Activated CD4-positive, alpha-beta T cell treated with anti-CD3 and anti-CD28 coated beads for 36 hours (primary cell): ENCODE measurements at regions not wholly inside any gene's neighbourhood (a gene's known extent, or its start where the extent isn't known, plus 50 kb on each side); places are given as distances from the start of the nearest gene placed in this dataset.

ENCODE experiments used
- ATAC-seq: fragments of 200-7000 bp; cut with Tn5 transposase; one replicate; pipeline ENCODE4 v1.10.0; 2021; ENCODE audit warnings: mild to moderate bottlenecking, moderate library complexity
- CTCF ChIA-PET: fragments of 350-600 bp; sonication (Branson Sonifier 250); formaldehyde crosslinking; loops from one replicate; lab custom pipeline; 2021; ENCODE audit warnings: antibody characterized with exemption; lab: Charles Lee
- POLR2A ChIA-PET: fragments of 350-600 bp; sonication (Branson Sonifier 250); formaldehyde crosslinking; loops from one replicate; lab custom pipeline; 2021; ENCODE audit warnings: antibody characterized with exemption, inconsistent platforms; lab: Charles Lee
- DNase-seq: peaks from one replicate; pipeline ENCODE4 v3.0.0-alpha.2; 2020
- H3K27ac Mint-ChIP-seq: one replicate; pipeline ENCODE4 v1.8.0; 2021; ENCODE audit warnings: mixed read lengths
- H3K27me3 Mint-ChIP-seq: one replicate; pipeline ENCODE4 v1.8.0; 2021; ENCODE audit warnings: mixed read lengths
- H3K36me3 Mint-ChIP-seq: one replicate; pipeline ENCODE4 v1.8.0; 2021; ENCODE audit warnings: low read depth, mixed read lengths
- H3K4me1 Mint-ChIP-seq: one replicate; pipeline ENCODE4 v1.8.0; 2021; ENCODE audit warnings: mixed read lengths
- H3K4me3 Mint-ChIP-seq: one replicate; pipeline ENCODE4 v1.8.0; 2021; ENCODE audit warnings: mild to moderate bottlenecking, moderate library complexity, mixed read lengths
- H3K9me3 Mint-ChIP-seq: one replicate; pipeline ENCODE4 v1.8.0; 2021; ENCODE audit warnings: low read depth, mixed read lengths
- intact Hi-C, 2 experiments: fragments of 100-400 bp; cut with DNase I in 1 of 2; cut with micrococcal nuclease in 1 of 2; formaldehyde crosslinking; loops; one replicate each; pipeline versions ENCODE4 v1.14.2 to v1.15.1; 2022 to 2024; cut with DNase I, micrococcal nuclease

DNA sequence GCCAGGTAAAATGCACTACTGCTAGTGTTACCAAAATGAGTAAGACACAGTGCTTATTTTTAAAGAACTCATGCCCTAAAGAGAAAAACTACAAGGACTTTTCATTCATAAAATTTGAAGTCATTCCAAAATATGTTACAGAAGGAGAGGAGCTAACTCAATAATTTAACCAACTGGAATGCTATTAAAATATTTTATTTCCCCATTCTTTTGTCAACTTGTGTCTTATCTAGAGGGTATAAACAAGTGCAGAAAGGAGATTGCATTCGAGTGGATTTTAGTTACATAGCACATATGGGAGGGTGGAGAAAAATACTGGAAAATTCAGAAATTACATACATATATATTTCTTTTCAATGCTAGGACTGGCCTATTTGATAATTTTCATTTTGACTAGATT is 131.0 kb upstream of the IRS2 start:
- Mint-ChIP-seq H3K4me3 (no peak overlapping the region), H3K27me3 (peaks cover 12% of the 10 kb centered on the region), H3K36me3 (no peaks in the 10 kb centered on the region), H3K9me3 (no peaks in the 10 kb centered on the region), H3K27ac (no peak overlapping the region), H3K4me1 (no peaks in the 10 kb centered on the region)
- POLR2A ChIA-PET = no interaction called here
- intact Hi-C loops = no loop called here
- ATAC-seq (no peak), DNase-seq (no peak)
- CTCF ChIA-PET = interaction anchor here (0.5 kb wide), 1 partner anchor 411 kb away, joined by 3 read pairs; no protein-coding TSS in a partner anchor

DNA sequence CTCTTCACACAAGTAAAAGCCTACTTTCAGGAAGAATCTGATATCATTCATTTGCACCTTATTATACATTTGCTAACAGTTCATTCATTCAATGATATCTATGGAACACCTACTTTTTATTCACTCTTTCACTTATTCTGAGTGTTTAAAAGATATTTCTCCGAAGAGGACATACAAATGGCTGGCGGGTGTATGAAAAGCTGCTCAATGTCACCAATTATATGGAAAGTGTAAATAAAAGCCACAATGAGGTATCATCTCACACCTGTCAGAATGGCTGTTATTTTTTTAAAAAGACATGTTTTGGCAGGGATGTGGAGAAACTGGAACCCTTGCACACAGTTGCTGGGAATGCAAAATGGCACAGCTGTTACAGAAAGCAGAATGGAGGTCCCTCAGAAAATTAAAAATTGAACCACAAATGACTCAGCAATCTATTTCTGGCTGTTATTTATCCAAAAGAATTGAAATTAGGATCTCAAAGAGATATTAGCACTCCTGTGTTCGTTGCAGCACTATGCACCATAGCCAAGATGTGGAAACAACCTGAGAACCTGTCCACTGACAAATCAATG is 127.6 kb upstream of the IRS2 start:
- Mint-ChIP-seq H3K9me3 (no peaks in the 10 kb centered on the region), H3K27me3 (peaks cover 3% of the 10 kb centered on the region), H3K4me3 (no peak overlapping the region), H3K27ac (no peak overlapping the region), H3K36me3 (no peaks in the 10 kb centered on the region), H3K4me1 (no peaks in the 10 kb centered on the region)
- POLR2A ChIA-PET = no interaction called here
- ATAC-seq (no peak), DNase-seq (no peak)
- CTCF ChIA-PET = no interaction called here
- intact Hi-C loops = no loop called here

DNA sequence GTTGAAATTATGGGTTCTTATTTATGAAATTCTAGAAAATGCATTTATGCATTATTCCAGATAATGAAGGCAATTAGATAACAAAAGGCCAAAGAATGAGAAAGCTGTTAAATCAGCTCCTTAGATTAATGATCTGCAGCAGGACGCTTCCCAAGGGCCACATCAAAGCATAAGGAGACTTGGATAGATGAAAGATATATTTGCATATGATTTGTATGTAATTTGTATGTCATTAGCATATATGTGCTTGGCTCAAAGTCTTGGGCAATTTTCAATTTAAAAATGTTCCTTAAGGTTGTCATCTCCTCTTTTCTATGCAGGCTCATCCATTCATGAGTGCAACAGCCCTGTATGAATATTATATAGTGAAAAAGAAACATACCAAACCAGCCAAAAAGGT is 126.8 kb upstream of the IRS2 start:
- H3K4me3 Mint-ChIP-seq = no peak overlapping the region

DNA sequence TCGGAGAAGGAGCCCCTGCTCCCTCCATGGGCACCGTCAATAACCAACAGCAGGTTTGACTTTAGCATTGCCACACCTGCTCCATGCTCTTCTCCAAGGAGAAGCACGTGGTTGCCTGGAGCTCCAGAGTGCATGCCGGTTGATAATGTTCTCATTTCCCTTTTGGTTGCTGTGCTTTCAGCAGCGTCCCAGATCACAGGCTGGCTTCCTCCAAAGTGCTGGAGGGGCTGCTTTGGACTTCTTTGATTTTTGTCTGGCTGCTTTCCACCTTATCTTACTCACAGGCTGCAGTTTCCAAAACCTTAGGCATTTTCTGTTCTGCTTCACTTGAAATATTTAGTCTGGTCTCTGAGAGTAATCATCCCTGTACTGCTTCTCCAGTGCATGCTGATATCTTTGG is 123.8 kb upstream of the IRS2 start:
- Mint-ChIP-seq H3K4me3 (no peak overlapping the region), H3K4me1 (no peaks in the 10 kb centered on the region), H3K27ac (no peak overlapping the region), H3K27me3 (peaks cover 8% of the 10 kb centered on the region), H3K36me3 (no peaks in the 10 kb centered on the region), H3K9me3 (no peaks in the 10 kb centered on the region)
- no peak for DNase-seq
- intact Hi-C loops = no loop called here
- CTCF ChIA-PET = no interaction called here
- POLR2A ChIA-PET = no interaction called here
- ATAC-seq = no peak

More for the DNA sequence above, 126.8 kb upstream of the IRS2 start:
- Mint-ChIP-seq H3K36me3 (no peaks in the 10 kb centered on the region), H3K27ac (no peak overlapping the region), H3K9me3 (no peaks in the 10 kb centered on the region), H3K4me1 (no peaks in the 10 kb centered on the region), H3K27me3 (peaks cover 3% of the 10 kb centered on the region)
- POLR2A ChIA-PET = no interaction called here
- intact Hi-C loops = no loop called here
- DNase-seq (no peak), ATAC-seq (no peak)
- CTCF ChIA-PET = interaction anchor here (0.6 to 1.0 kb wide), 2 partner anchors 10 to 123 kb away, joined by 3 read pairs; no protein-coding TSS in a partner anchor

DNA sequence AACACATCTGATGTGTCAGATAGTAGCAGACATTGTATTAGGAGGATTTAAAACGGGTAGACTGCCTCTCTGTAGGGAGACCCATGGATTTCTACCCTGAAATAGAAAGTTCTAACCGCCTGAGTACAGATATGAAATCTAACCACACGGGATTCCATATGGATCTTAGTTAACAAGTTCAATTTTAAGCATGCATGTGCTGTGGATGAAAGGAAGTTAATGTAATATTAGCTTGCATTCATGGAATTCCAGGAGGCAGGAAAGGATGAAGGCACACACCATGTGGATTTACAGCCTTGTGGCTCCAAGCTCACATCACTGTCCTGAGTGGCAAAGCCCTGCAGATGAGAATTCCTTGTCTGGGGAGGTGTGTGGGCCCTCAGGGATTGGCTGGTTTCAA is 120.6 kb upstream of the IRS2 start:
- CTCF ChIA-PET = no interaction called here

DNA sequence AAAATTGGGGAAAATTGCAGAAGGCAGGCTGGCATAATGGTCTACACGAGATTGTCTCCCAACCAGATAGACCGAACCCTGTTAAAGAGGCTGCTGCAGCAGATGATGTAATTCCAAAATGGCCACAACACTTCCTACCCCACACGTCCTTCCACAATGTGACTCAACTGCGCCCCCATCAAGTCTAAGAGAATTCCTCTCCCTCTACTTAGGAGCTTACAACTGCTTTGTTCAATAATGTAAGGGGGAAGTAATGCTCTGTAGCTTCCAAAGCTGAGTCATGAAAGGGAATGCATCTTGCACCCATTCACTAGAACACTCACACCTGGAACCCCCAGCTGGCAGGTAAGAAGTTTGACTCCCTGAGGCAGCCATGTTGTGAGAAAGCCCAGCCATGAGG is 117.8 kb upstream of the IRS2 start:
- intact Hi-C loops = no loop called here

More for the DNA sequence above, 120.6 kb upstream of the IRS2 start:
- Mint-ChIP-seq H3K27ac (no peak overlapping the region), H3K36me3 (no peaks in the 10 kb centered on the region), H3K9me3 (no peaks in the 10 kb centered on the region), H3K4me3 (no peak overlapping the region), H3K27me3 (peaks cover 5% of the 10 kb centered on the region), H3K4me1 (no peaks in the 10 kb centered on the region)
- intact Hi-C loops = no loop called here
- ATAC-seq (no peak), DNase-seq (no peak)
- POLR2A ChIA-PET = no interaction called here

DNA sequence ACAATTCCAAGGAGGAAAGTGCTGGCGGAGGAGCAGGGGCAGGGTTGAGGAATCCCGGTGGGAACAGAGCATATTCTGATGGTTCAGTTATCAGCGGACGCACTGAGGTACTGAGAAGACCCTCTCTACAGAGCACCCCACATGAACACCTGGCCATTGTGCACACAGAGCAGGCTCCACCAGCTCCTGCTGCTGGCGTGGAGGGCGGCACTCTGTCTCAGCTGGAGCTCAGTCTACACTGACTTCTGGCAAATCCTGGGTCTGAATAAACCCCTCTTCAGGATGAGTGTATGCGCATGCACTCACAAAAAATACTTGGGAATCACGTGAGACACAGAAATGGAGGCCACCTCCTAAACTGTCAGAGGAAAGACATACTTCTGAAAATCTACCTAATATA is 114.4 kb upstream of the IRS2 start:
- Mint-ChIP-seq H3K27me3 (peaks cover 9% of the 10 kb centered on the region), H3K4me3 (no peak overlapping the region), H3K4me1 (no peaks in the 10 kb centered on the region), H3K27ac (no peak overlapping the region), H3K36me3 (no peaks in the 10 kb centered on the region), H3K9me3 (no peaks in the 10 kb centered on the region)
- POLR2A ChIA-PET = no interaction called here
- DNase-seq = no peak
- intact Hi-C loops = no loop called here
- no peak for ATAC-seq
- CTCF ChIA-PET = no interaction called here

More for the DNA sequence above, 117.8 kb upstream of the IRS2 start:
- POLR2A ChIA-PET = no interaction called here
- DNase-seq = no peak
- no peak overlapping the region for H3K4me3 Mint-ChIP-seq
- peaks cover 10% of the 10 kb centered on the region for H3K27me3 Mint-ChIP-seq
- no peak for ATAC-seq
- H3K4me1 Mint-ChIP-seq = no peaks in the 10 kb centered on the region
- H3K27ac Mint-ChIP-seq = no peak overlapping the region
- CTCF ChIA-PET = no interaction called here
- no peaks in the 10 kb centered on the region for H3K36me3 Mint-ChIP-seq
- no peaks in the 10 kb centered on the region for H3K9me3 Mint-ChIP-seq

DNA sequence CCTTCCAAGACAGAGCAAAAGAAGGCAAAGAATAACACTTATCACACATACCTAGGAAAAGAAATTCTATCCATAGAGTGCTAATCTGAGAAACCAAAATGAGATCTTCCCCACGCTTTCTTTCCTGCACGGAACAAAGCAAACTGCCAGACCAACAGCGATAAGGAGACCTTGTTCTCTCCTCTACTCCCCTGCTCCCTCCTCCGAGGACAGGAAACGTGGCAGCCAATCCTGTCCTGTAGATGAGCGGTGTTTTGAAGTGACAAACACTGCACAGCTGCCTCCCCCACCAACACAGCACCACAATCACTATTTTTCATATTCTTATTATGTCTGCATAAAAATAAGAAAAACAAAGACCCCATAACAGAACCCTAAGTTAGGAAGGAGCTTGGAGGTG is 113.9 kb upstream of the IRS2 start:
- Mint-ChIP-seq H3K36me3 (no peaks in the 10 kb centered on the region), H3K9me3 (no peaks in the 10 kb centered on the region), H3K27me3 (peaks cover 7% of the 10 kb centered on the region), H3K27ac (no peak overlapping the region), H3K4me1 (no peaks in the 10 kb centered on the region), H3K4me3 (no peak overlapping the region)
- intact Hi-C loops = no loop called here
- ChIA-PET POLR2A (no interaction called here), CTCF (no interaction called here)
- no peak for DNase-seq
- no peak for ATAC-seq

DNA sequence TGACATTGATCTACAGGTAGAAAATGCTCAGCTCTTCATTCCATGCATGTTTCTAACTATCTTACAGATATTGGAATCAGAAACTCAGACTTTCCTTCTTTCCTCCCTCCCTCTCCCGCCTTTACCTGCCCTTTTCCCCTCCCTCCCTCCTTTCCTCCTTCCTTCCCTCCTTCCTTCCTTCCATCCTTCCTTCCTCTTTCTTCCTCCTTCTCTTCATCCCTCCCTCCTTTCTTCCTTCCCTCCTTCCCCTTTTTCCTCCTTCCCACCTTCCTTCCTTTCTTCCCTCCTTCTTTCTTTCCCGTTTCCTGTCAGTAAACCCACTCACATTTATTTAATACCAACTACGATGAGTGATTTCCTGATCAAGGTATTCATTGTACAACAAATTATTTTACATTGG is 113.4 kb upstream of the IRS2 start:
- no peak overlapping the region for H3K27ac Mint-ChIP-seq
- DNase-seq (no peak), ATAC-seq (no peak)
- ChIA-PET POLR2A (no interaction called here), CTCF (no interaction called here)
- no peaks in the 10 kb centered on the region for H3K36me3 Mint-ChIP-seq
- intact Hi-C loops = no loop called here
- peaks cover 7% of the 10 kb centered on the region for H3K27me3 Mint-ChIP-seq
- no peak overlapping the region for H3K4me3 Mint-ChIP-seq
- no peaks in the 10 kb centered on the region for H3K4me1 Mint-ChIP-seq
- H3K9me3 Mint-ChIP-seq = no peaks in the 10 kb centered on the region

DNA sequence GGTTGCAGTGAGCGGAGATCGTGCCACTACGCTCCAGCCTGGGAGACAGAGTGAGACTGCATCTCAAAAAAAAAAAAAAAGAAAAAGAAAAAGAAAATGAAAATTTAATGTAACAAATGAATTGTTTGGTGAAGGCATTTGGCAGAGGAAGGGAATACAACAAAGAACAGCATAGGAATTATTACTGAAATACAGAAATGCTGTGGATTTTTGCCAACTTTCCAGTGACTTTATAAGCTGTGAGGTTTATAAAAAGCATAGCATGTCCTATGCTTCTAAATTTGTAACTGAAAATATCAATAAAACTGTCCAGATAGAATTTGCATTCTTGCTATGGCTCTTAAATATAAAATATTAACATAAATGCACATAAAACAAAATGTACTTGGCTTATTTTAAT is 112.9 kb upstream of the IRS2 start:
- no peaks in the 10 kb centered on the region for H3K9me3 Mint-ChIP-seq
- intact Hi-C loops = no loop called here
- ATAC-seq (no peak), DNase-seq (no peak)
- CTCF ChIA-PET = no interaction called here
- peaks cover 7% of the 10 kb centered on the region for H3K27me3 Mint-ChIP-seq
- H3K4me3 Mint-ChIP-seq = no peak overlapping the region
- POLR2A ChIA-PET = no interaction called here
- no peaks in the 10 kb centered on the region for H3K36me3 Mint-ChIP-seq
- H3K27ac Mint-ChIP-seq = no peak overlapping the region
- no peaks in the 10 kb centered on the region for H3K4me1 Mint-ChIP-seq

DNA sequence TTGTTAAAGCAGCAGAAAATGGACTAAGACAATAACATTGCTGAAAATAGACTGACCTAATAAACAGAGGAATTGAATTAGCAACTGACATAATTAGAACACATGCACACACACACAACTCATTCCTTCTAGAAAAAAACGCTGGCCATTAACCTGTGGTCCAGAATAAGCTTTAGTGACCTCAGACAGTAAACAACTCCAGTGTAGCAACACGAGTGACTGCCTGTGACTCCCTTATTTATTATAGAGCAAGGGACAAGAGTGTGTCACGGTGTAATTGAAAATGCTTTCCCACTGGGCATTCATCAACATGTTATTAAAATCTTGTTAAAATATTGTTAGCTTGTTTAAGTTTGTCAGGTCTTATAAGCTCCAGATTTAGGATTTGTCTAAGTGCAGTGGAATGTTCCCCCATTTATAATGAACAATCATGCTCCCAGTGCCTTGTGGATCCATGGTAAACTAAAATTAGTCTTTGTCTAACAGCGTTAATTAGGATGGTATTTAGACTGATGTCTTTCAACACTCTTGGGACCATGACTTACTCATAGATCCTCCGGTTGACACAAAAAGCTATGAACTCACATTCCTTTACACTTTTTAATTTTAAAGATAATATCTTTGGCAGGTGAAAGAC is 111.7 kb upstream of the IRS2 start:
- DNase-seq (no peak), ATAC-seq (no peak)
- Mint-ChIP-seq H3K27ac (no peak overlapping the region), H3K4me3 (no peak overlapping the region), H3K27me3 (peaks cover 7% of the 10 kb centered on the region), H3K36me3 (no peaks in the 10 kb centered on the region), H3K9me3 (no peaks in the 10 kb centered on the region), H3K4me1 (no peaks in the 10 kb centered on the region)
- intact Hi-C loops = no loop called here
- POLR2A ChIA-PET = no interaction called here
- CTCF ChIA-PET = no interaction called here

DNA sequence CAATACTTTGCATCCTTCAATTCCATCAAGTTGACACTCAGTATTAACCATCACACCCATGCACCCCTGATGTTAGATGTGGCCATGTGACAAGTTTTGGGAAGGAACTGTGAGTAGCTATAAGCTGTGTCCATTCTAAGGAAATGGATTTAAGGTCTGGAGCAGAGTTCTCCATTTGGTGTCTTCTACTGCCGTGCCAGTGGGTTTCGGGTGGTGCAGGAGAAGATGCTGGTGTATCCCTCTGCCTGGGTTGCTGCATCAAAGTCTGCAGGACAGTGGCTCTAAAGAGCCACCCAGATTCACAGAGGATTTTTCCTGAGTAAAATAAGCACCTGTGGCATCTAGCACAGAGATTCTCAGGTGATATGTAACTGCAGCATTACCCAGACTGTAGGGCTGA is 105.7 kb upstream of the IRS2 start:
- no peak for ATAC-seq
- ChIA-PET POLR2A (no interaction called here), CTCF (no interaction called here)
- no peaks in the 10 kb centered on the region for H3K36me3 Mint-ChIP-seq
- no peaks in the 10 kb centered on the region for H3K4me1 Mint-ChIP-seq
- H3K9me3 Mint-ChIP-seq = peaks cover 4% of the 10 kb centered on the region
- intact Hi-C loops = no loop called here
- H3K4me3 Mint-ChIP-seq = no peak overlapping the region
- H3K27me3 Mint-ChIP-seq = peaks cover 9% of the 10 kb centered on the region
- no peak for DNase-seq
- no peak overlapping the region for H3K27ac Mint-ChIP-seq
